ENCODE measurements at regions not wholly inside any gene's neighbourhood (a gene's known extent, or its start where the extent isn't known, plus 50 kb on each side); places are given as distances from the start of the nearest gene placed in this dataset.

GRCh38 chr1:221223281-221223680 is 344.0 kb downstream of the HLX start:
- Mint-ChIP-seq H3K36me3 (no peaks in the 10 kb centered on the region), H3K27ac (no peak overlapping the region), H3K4me3 (no peak overlapping the region), H3K27me3 (ENCODE audit: low read depth in 3 of 3) (peaks cover 0 to 4% (median 0%) of the 10 kb centered on the region in 3 donors), H3K4me1 (no peaks in the 10 kb centered on the region), H3K9me3 (peaks cover 0 to 26% (median 4%) of the 10 kb centered on the region in 6 donors)
- no peak for DNase-seq

DNA sequence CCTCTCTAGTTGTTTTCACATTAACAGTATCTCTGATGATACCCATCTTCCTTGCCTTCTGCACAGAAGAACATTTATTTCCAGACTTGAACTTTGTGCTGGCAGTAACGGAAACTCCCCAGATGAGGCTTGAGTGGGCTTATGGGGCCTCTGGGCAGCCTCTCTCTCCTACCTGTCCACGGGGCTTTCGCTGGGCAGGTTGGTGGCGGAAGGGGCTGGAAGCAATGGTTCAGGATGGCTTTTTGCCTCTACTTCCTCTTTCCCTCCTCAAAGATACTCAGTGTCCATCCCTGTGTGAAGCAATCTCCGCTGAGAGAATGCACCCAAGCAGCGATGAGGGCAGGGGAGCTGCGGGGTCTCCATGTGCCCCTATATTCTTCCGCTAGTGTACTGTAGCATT is 348.2 kb downstream of the HLX start:
- Mint-ChIP-seq H3K4me1 (no peaks in the 10 kb centered on the region), H3K36me3 (no peaks in the 10 kb centered on the region), H3K27ac (no peak overlapping the region), H3K27me3 (ENCODE audit: low read depth in 3 of 3) (peaks cover 0 to 4% (median under 1%) of the 10 kb centered on the region in 3 donors), H3K4me3 (no peak overlapping the region), H3K9me3 (peaks cover 0 to 18% (median 4%) of the 10 kb centered on the region in 6 donors)
- DNase-seq: no peak

DNA sequence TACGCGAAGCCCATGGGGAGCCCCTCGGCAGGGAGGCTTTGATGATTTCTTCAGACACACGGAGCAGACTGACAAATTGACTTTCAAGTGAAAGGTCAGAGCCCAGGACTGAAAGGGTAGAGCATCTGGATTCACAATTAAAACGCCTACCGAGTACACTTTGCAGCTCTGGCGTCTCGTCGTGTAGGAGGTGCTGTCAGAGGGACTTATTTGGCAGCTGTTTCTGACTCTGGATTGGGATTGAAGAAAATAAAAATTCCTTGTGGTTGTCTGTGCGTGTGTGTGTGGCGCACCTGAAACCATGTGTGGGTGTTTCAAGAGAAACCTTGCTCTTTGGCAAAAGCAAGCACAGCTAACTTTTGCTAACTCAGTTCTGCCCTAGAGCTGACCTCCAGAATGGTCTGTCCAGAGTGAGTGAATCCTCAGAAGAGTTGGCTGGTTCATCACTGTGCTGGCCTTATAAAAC is 348.7 kb downstream of the HLX start:
- Mint-ChIP-seq H3K9me3 (peaks cover 0 to 18% (median 5%) of the 10 kb centered on the region in 6 donors), H3K36me3 (no peaks in the 10 kb centered on the region), H3K4me1 (no peaks in the 10 kb centered on the region), H3K27me3 (ENCODE audit: low read depth in 3 of 3) (peaks cover 0 to 4% (median 2%) of the 10 kb centered on the region in 3 donors), H3K27ac (no peak overlapping the region), H3K4me3 (no peak overlapping the region)
- no peak for DNase-seq

DNA sequence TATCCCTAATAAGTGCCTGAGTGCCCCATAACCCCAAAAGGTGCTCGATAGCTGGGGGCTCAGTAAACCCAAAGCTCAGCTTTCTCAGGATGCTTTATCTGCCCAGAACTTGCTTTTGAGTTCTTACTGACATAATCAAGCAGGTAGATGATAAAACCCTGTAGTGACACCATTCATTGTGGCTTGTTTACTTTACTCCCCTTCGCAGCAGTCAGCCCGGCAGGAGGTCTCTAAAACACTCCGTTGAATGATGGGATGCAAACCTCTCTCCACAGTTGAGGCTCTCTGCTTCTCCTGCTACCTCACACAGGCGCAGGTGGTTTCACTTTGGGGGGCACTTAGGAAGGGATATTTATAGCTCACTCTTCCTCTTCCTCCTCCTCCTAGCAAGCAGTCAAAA is 349.4 kb downstream of the HLX start:
- H3K27ac Mint-ChIP-seq: no peak overlapping the region
- no peaks in the 10 kb centered on the region for H3K36me3 Mint-ChIP-seq
- no peaks in the 10 kb centered on the region for H3K4me1 Mint-ChIP-seq
- DNase-seq: no peak
- no peak overlapping the region for H3K4me3 Mint-ChIP-seq
- H3K9me3 Mint-ChIP-seq: peaks cover 0 to 14% (median 5%) of the 10 kb centered on the region in 6 donors
- H3K27me3 Mint-ChIP-seq (ENCODE audit: low read depth in 3 of 3): peaks cover 0 to 4% (median 2%) of the 10 kb centered on the region in 3 donors

DNA sequence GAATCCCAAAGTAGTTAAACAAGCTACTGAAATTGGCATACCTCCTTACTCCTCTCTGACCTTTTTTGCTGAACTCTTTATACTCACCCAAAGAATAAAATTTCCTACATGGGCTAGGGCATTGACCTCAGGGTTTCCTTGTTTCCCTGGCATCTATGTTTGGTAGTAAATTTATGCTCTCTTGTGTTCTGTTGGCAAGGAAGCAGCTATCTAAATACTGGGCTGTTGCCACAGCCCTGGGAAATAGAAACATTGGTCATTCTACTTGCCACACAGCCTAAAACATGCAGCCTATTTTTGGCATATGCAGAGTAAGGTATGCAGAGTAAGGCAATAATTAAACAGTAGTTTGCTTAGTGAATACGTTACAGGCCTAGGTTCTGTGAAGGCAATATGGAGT is 351.4 kb downstream of the HLX start:
- Mint-ChIP-seq H3K4me1 (no peaks in the 10 kb centered on the region), H3K36me3 (no peaks in the 10 kb centered on the region), H3K4me3 (no peak overlapping the region), H3K27ac (no peak overlapping the region), H3K27me3 (ENCODE audit: low read depth in 3 of 3) (peaks cover 0 to 3% (median 2%) of the 10 kb centered on the region in 3 donors), H3K9me3 (peaks cover 0 to 3% (median 0%) of the 10 kb centered on the region in 6 donors)
- DNase-seq: no peak

- Mint-ChIP-seq H3K4me1 (no peaks in the 10 kb centered on the region), H3K4me3 (no peak overlapping the region), H3K9me3 (peaks cover 0 to 2% (median 0%) of the 10 kb centered on the region in 6 donors), H3K27ac (no peak overlapping the region), H3K36me3 (no peaks in the 10 kb centered on the region), H3K27me3 (ENCODE audit: low read depth in 3 of 3) (peaks cover 0 to 2% (median 1%) of the 10 kb centered on the region in 3 donors)
- no peak for DNase-seq
Measured at GRCh38 chr1:221234791-221235190, 355.5 kb downstream of the HLX start.

- Mint-ChIP-seq H3K9me3 (peaks cover 0 to 3% (median 0%) of the 10 kb centered on the region in 6 donors), H3K4me1 (no peaks in the 10 kb centered on the region), H3K27me3 (ENCODE audit: low read depth in 3 of 3) (peaks cover 0 to 1% (median under 1%) of the 10 kb centered on the region in 3 donors), H3K36me3 (no peaks in the 10 kb centered on the region), H3K27ac (no peak overlapping the region), H3K4me3 (no peak overlapping the region)
- DNase-seq: no peak
Measured at GRCh38 chr1:221237587-221237986, 358.3 kb downstream of the HLX start.

- DNase-seq: no peak
- Mint-ChIP-seq H3K9me3 (peaks cover 0 to 2% (median 0%) of the 10 kb centered on the region in 6 donors), H3K27me3 (ENCODE audit: low read depth in 3 of 3) (peaks cover 0 to 1% (median 0%) of the 10 kb centered on the region in 3 donors), H3K36me3 (no peaks in the 10 kb centered on the region), H3K4me1 (no peaks in the 10 kb centered on the region), H3K4me3 (no peak overlapping the region), H3K27ac (no peak overlapping the region)
Measured at GRCh38 chr1:221239181-221239580, 359.9 kb downstream of the HLX start.

- no peak for DNase-seq
- H3K9me3 Mint-ChIP-seq: peaks cover 0 to 2% (median 0%) of the 10 kb centered on the region in 6 donors
- no peaks in the 10 kb centered on the region for H3K4me1 Mint-ChIP-seq
- H3K36me3 Mint-ChIP-seq: no peaks in the 10 kb centered on the region
- no peak overlapping the region for H3K4me3 Mint-ChIP-seq
- H3K27ac Mint-ChIP-seq: no peak overlapping the region
- no peaks in the 10 kb centered on the region for H3K27me3 Mint-ChIP-seq (ENCODE audit: low read depth in 3 of 3)
Measured at GRCh38 chr1:221239792-221240191, 360.5 kb downstream of the HLX start.

DNA sequence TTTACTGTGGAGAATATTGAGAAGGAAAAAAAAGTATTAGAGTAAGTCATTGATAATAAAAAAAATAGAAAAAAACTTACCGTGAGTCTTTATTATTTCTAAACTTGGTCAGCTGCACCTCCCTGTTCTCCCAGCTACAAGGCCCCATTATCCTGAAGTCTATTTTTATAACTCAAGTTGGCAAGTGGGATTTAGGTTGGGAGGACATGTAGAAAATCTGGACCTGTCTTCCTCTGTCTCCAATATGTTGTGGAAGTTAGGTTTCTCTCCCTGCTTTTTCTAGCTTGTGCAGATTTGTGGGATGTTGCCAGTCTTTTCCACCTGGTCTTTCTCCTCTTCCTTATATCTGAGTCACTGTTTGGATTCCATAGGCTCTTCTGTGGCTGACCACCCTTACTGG is 361.4 kb downstream of the HLX start:
- H3K4me1 Mint-ChIP-seq: no peaks in the 10 kb centered on the region
- H3K36me3 Mint-ChIP-seq: no peaks in the 10 kb centered on the region
- peaks cover 0 to 2% (median 0%) of the 10 kb centered on the region in 6 donors for H3K9me3 Mint-ChIP-seq
- no peak overlapping the region for H3K4me3 Mint-ChIP-seq
- DNase-seq: no peak
- no peaks in the 10 kb centered on the region for H3K27me3 Mint-ChIP-seq (ENCODE audit: low read depth in 3 of 3)
- no peak overlapping the region for H3K27ac Mint-ChIP-seq

DNA sequence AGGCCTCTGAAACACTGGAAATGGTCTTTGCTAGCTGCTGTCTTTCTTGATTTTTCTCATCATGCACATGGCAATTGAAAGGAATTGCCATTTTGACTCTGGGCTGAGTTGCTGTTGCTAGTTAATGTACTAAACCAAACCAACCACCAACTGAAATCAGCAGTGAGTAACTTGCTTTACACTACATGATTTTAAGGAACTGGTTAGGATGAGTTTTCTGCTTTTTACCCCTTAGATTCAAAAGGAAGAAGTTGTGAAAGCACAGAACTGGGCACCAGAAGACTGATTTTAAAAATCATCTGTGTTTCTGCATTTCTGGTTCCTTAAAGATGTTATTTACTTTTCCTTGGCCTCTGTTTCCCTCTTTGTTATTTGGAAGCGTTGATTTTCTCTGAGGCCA is 361.9 kb downstream of the HLX start:
- DNase-seq: no peak
- Mint-ChIP-seq H3K27ac (no peak overlapping the region), H3K4me1 (no peaks in the 10 kb centered on the region), H3K9me3 (peaks cover 0 to 2% (median 0%) of the 10 kb centered on the region in 6 donors), H3K36me3 (no peaks in the 10 kb centered on the region), H3K27me3 (ENCODE audit: low read depth in 3 of 3) (no peaks in the 10 kb centered on the region), H3K4me3 (no peak overlapping the region)

DNA sequence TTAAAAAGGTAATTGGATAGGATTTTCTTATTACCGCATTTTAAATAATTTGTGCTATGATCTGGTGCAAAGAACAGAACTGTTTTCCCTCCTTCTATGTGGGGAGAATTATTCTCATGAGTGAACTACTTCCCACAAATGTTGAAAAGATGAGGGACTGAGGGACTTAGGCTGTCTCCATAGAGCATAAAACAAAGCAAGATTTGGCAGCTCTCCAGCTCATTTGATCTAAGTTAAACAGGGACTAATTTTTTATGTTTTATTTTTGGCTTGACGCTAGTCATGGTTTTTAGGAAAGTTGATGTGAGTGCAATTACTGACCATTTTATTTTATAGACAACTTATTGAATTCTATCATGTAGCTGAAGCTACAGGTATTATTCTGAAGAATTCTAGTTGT is 362.3 kb downstream of the HLX start:
- peaks cover 0 to 2% (median 0%) of the 10 kb centered on the region in 6 donors for H3K9me3 Mint-ChIP-seq
- DNase-seq: no peak
- no peak overlapping the region for H3K4me3 Mint-ChIP-seq
- no peak overlapping the region for H3K27ac Mint-ChIP-seq
- H3K36me3 Mint-ChIP-seq: no peaks in the 10 kb centered on the region
- H3K4me1 Mint-ChIP-seq: no peaks in the 10 kb centered on the region
- H3K27me3 Mint-ChIP-seq (ENCODE audit: low read depth in 3 of 3): no peaks in the 10 kb centered on the region

DNA sequence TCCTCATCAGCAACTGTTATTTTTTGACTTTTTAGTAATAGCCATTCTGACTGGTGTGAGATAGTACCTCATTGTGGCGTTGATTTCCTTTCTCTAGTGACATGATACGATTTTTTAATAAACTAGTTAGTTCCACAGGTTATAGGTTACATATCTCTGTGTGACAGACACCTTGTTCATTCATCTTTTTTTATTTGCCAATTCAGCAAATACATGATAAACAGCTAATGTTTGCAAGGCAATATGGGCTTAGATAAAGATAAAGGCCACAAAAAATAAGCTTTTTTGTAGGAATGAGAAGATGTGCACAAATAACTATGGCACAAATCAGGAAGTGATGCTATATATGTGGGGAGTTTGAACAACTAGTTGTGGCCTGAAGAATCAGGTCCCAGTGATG is 366.8 kb downstream of the HLX start:
- Mint-ChIP-seq H3K9me3 (no peaks in the 10 kb centered on the region), H3K27me3 (ENCODE audit: low read depth in 3 of 3) (no peaks in the 10 kb centered on the region), H3K27ac (no peak overlapping the region), H3K4me1 (no peaks in the 10 kb centered on the region), H3K36me3 (no peaks in the 10 kb centered on the region), H3K4me3 (no peak overlapping the region)
- no peak for DNase-seq

- Mint-ChIP-seq H3K4me3 (no peak overlapping the region), H3K36me3 (no peaks in the 10 kb centered on the region), H3K27me3 (ENCODE audit: low read depth in 3 of 3) (no peaks in the 10 kb centered on the region), H3K4me1 (no peaks in the 10 kb centered on the region), H3K9me3 (no peaks in the 10 kb centered on the region), H3K27ac (no peak overlapping the region)
- DNase-seq: no peak
Measured at GRCh38 chr1:221246628-221247415, 367.6 kb downstream of the HLX start.

GRCh38 chr1:221251580-221251979 is 372.3 kb downstream of the HLX start:
- no peaks in the 10 kb centered on the region for H3K4me1 Mint-ChIP-seq
- no peak overlapping the region for H3K27ac Mint-ChIP-seq
- H3K27me3 Mint-ChIP-seq (ENCODE audit: low read depth in 3 of 3): no peaks in the 10 kb centered on the region
- peaks cover 0 to 1% (median 0%) of the 10 kb centered on the region in 6 donors for H3K9me3 Mint-ChIP-seq
- no peaks in the 10 kb centered on the region for H3K36me3 Mint-ChIP-seq
- H3K4me3 Mint-ChIP-seq: no peak overlapping the region
- DNase-seq: no peak

Measured in immature natural killer cell (primary cell).